ENCODE measurements at regions not wholly inside any gene's neighbourhood (a gene's known extent, or its start where the extent isn't known, plus 50 kb on each side); places are given as distances from the start of the nearest gene placed in this dataset.

GRCh38 chr13:100860866-100861265 lies 186.3 kb upstream of the TMTC4 start:
- H3K79me2 ChIP-seq (ENCODE audit: low read depth): no peaks in the 10 kb centered on the region
- DNase-seq (ENCODE audit: low spot score): no peak
- TF ChIP-seq CTCF (IDR thresholded peaks at IDR 0.05) (no peak), EZH2 (IDR thresholded peaks at IDR 0.05) (no peak), EZH2phosphoT487 (IDR thresholded peaks at IDR 0.05) (no peak)

GRCh38 chr13:100859861-100860260 lies 185.3 kb upstream of the TMTC4 start:
- Histone ChIP-seq H3K9me3 (ENCODE audit: low read depth) (no peaks in the 10 kb centered on the region), H3F3A (ENCODE audit: low read depth) (no peaks in the 10 kb centered on the region), H4K20me1 (ENCODE audit: low read depth) (no peaks in the 10 kb centered on the region), H3K9ac (no peak overlapping the region), H3K79me2 (ENCODE audit: low read depth) (no peaks in the 10 kb centered on the region), H3K27ac (no peak overlapping the region), H3K4me3 (no peak overlapping the region), H3K4me1 (no peaks in the 10 kb centered on the region), H3K27me3 (no peaks in the 10 kb centered on the region), H3K36me3 (no peaks in the 10 kb centered on the region), H3K4me2 (no peak overlapping the region), H2AFZ (replicated peaks) (no peak overlapping the region)
- TF ChIP-seq EZH2 (IDR thresholded peaks at IDR 0.05) (no peak), CTCF (IDR thresholded peaks at IDR 0.05) (no peak), EZH2phosphoT487 (IDR thresholded peaks at IDR 0.05) (no peak)
- Mint-ChIP-seq H3K27ac (no peak overlapping the region), H3K36me3 (no peaks in the 10 kb centered on the region), H3K4me1 (peaks cover 3% of the 10 kb centered on the region), H3K9me3 (peaks cover 5% of the 10 kb centered on the region), H3K27me3 (ENCODE audit: insufficient read depth, low read depth) (peaks cover 3% of the 10 kb centered on the region), H3K4me3 (no peak overlapping the region)
- no peak for DNase-seq (ENCODE audit: low spot score)

More at GRCh38 chr13:100860866-100861265, 186.3 kb upstream of the TMTC4 start:
- Histone ChIP-seq H3K27ac (no peak overlapping the region), H3F3A (ENCODE audit: low read depth) (no peaks in the 10 kb centered on the region), H3K9ac (no peak overlapping the region), H3K27me3 (no peaks in the 10 kb centered on the region), H3K36me3 (no peaks in the 10 kb centered on the region), H3K4me1 (no peaks in the 10 kb centered on the region), H2AFZ (replicated peaks) (no peak overlapping the region), H3K4me2 (no peak overlapping the region), H4K20me1 (ENCODE audit: low read depth) (no peaks in the 10 kb centered on the region), H3K4me3 (no peak overlapping the region), H3K9me3 (ENCODE audit: low read depth) (no peaks in the 10 kb centered on the region)
- no peak overlapping the region for H3K27ac Mint-ChIP-seq
- no peaks in the 10 kb centered on the region for H3K4me1 Mint-ChIP-seq
- peaks cover 3% of the 10 kb centered on the region for H3K27me3 Mint-ChIP-seq (ENCODE audit: insufficient read depth, low read depth)
- peaks cover 8% of the 10 kb centered on the region for H3K9me3 Mint-ChIP-seq
- no peaks in the 10 kb centered on the region for H3K36me3 Mint-ChIP-seq
- no peak overlapping the region for H3K4me3 Mint-ChIP-seq

- H3K27me3 Mint-ChIP-seq (ENCODE audit: insufficient read depth, low read depth): peaks cover 6% of the 10 kb centered on the region
- H3K36me3 ChIP-seq: no peaks in the 10 kb centered on the region
- no peak for DNase-seq (ENCODE audit: low spot score)
- H3K36me3 Mint-ChIP-seq: no peaks in the 10 kb centered on the region
- H3K4me3 Mint-ChIP-seq: no peak overlapping the region
- H3K4me2 ChIP-seq: no peak overlapping the region
- no peak overlapping the region for H3K27ac Mint-ChIP-seq
- H2AFZ ChIP-seq (replicated peaks): no peak overlapping the region
- H4K20me1 ChIP-seq (ENCODE audit: low read depth): no peaks in the 10 kb centered on the region
- H3K4me1 ChIP-seq: peaks cover 11% of the 10 kb centered on the region
- no peaks in the 10 kb centered on the region for H3F3A ChIP-seq (ENCODE audit: low read depth)
- no peaks in the 10 kb centered on the region for H3K79me2 ChIP-seq (ENCODE audit: low read depth)
- no peak overlapping the region for H3K27ac ChIP-seq
- no peaks in the 10 kb centered on the region for H3K9me3 ChIP-seq (ENCODE audit: low read depth)
- no peaks in the 10 kb centered on the region for H3K9me3 Mint-ChIP-seq
- no peaks in the 10 kb centered on the region for H3K27me3 ChIP-seq
- no peak overlapping the region for H3K4me3 ChIP-seq
- TF ChIP-seq EZH2 (IDR thresholded peaks at IDR 0.05) (no peak), EZH2phosphoT487 (IDR thresholded peaks at IDR 0.05) (no peak), CTCF (IDR thresholded peaks at IDR 0.05) (no peak)
- H3K4me1 Mint-ChIP-seq: peaks cover 6% of the 10 kb centered on the region
- no peak overlapping the region for H3K9ac ChIP-seq
These were observed 180.6 kb upstream of the TMTC4 start for GRCh38 chr13:100855151-100855550.
